ENCODE measurements at regions not wholly inside any gene's neighbourhood (a gene's known extent, or its start where the extent isn't known, plus 50 kb on each side); places are given as distances from the start of the nearest gene placed in this dataset.

DNA sequence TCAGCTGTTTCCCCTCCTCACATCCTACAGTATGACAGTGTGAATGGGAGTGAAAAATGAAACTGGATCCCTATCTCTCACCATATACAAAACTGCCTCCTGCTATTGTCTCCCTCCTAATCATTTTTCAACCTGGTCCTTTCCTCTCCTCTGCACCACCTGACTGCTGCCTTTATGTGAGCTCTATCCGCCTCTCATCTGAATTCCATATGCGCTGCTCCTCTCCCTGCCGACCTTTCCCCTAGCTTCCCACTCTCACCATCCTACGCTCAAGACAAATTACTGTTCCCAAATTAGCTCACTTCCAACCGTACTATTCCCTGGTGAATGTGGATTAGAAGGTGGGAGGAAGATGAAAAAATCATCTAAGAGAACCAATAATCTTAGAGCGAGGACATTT, 148.4 kb upstream of the FBXL4 start:
- Histone ChIP-seq H3K4me3 (ENCODE audit: extremely low read depth in 1 of 4, insufficient read depth in 2 of 4, low read depth in 3 of 4, low read length in 4 of 4) (no peak overlapping the region), H3K27me3 (replicated peaks in 1 of 4; ENCODE audit: control insufficient read depth in 3 of 4, extremely low read depth in 1 of 4, insufficient read depth in 3 of 4, low read length in 3 of 4) (no peaks in the 10 kb centered on the region), H3K79me2 (ENCODE audit: control insufficient read depth in 1 of 2, insufficient read depth in 2 of 2, low read length in 2 of 2) (no peaks in the 10 kb centered on the region), H3K27ac (ENCODE audit: low read depth, low read length) (no peak overlapping the region), H3K23ac (ENCODE audit: insufficient read length) (no peak overlapping the region), H3K4me2 (ENCODE audit: insufficient read depth in 1 of 2, low read depth in 2 of 2, low read length in 2 of 2) (no peak overlapping the region), H3K14ac (ENCODE audit: insufficient read length) (no peak overlapping the region), H2BK12ac (ENCODE audit: low read depth, low read length) (no peak overlapping the region), H3K9ac (replicated peaks in 1 of 4; ENCODE audit: extremely low read depth in 1 of 4, low read depth in 3 of 4, low read length in 3 of 4) (no peak overlapping the region), H3K9me3 (ENCODE audit: insufficient read depth in 2 of 2, low read depth in 1 of 2, low read length in 1 of 2) (no peaks in the 10 kb centered on the region), H4K91ac (replicated peaks; ENCODE audit: insufficient read length, low read length) (no peak overlapping the region), H4K20me1 (replicated peaks in 1 of 2; ENCODE audit: control insufficient read depth in 1 of 2, insufficient read depth in 2 of 2, low read length in 2 of 2) (no peaks in the 10 kb centered on the region), H3K18ac (ENCODE audit: extremely low read depth, low read length) (no peak overlapping the region), H2AFZ (ENCODE audit: low read length) (no peak overlapping the region), H4K5ac (ENCODE audit: insufficient read length, low read depth, low read length) (no peak overlapping the region), H2BK20ac (ENCODE audit: low read length) (no peak overlapping the region), H3K79me1 (ENCODE audit: low read depth, low read length) (no peaks in the 10 kb centered on the region), H2BK120ac (replicated peaks; ENCODE audit: low read depth, low read length) (no peak overlapping the region), H3K4ac (replicated peaks; ENCODE audit: insufficient read length, low read depth, low read length) (no peak overlapping the region), H2BK15ac (ENCODE audit: low read length) (no peak overlapping the region), H3K4me1 (replicated peaks in 1 of 4; ENCODE audit: control insufficient read depth in 3 of 4, insufficient read depth in 4 of 4, low read length in 3 of 4) (no peaks in the 10 kb centered on the region), H3K56ac (replicated peaks; ENCODE audit: insufficient read length, low read depth, low read length) (no peak overlapping the region), H4K8ac (ENCODE audit: extremely low read depth, insufficient read depth, low read length) (no peak overlapping the region), H2BK5ac (ENCODE audit: low read depth, low read length) (no peak overlapping the region), H2AK5ac (ENCODE audit: low read depth, low read length) (no peak overlapping the region), H3K36me3 (ENCODE audit: control insufficient read depth in 2 of 4, insufficient read depth in 4 of 4, low read length in 3 of 4) (no peaks in the 10 kb centered on the region), H3K23me2 (ENCODE audit: low read depth, low read length) (no peaks in the 10 kb centered on the region; the same call in 1 of the 2 replicates)
- no peak for DNase-seq (ENCODE audit: low read depth in 1 of 2, low spot score in 2 of 2)
- FAIRE-seq = no peak
- WGBS, 2 experiments (ENCODE audit: extremely low coverage in 1 of 2, insufficient coverage in 1 of 2, insufficient read length in 1 of 2, insufficient replicate concordance in 2 of 2, low coverage in 1 of 2, low lambda C conversion rate in 2 of 2, missing lambda C conversion rate in 1 of 2) = 84% methylated on average over 6 of the region's 6 CpGs; no CpG with 5 or more reads in 1 of the 2 experiments
- ChIA-PET CTCF (ENCODE audit: partially characterized antibody) (interaction anchor here (1.0 to 1.8 kb wide), 7 partner anchors 10 to 146 kb away, joined by 3 to 8 read pairs (median 4); no protein-coding TSS in a partner anchor), POLR2A (ENCODE audit: partially characterized antibody) (no interaction called here)
- TF ChIP-seq GABPA (IDR thresholded peaks at IDR 0.05; ENCODE audit: borderline replicate concordance, insufficient read depth, low read length) (no peak), CTBP2 (IDR thresholded peaks at IDR 0.05; ENCODE audit: borderline replicate concordance, insufficient read depth, insufficient read length, low read length) (no peak), ZNF274 (IDR thresholded peaks at IDR 0.05; ENCODE audit: borderline replicate concordance, extremely low read depth, low read length) (no peak), CHD2 (IDR thresholded peaks at IDR 0.05; ENCODE audit: low read length) (no peak), JUN (IDR thresholded peaks at IDR 0.05; ENCODE audit: low read depth, low read length) (no peak), SIN3A (conservative IDR thresholded peaks at IDR 0.05 in 1 of 2, IDR thresholded peaks at IDR 0.05 in 1 of 2; ENCODE audit: low read depth in 1 of 2, low read length in 2 of 2) (no peak), TCF12 (IDR thresholded peaks at IDR 0.05; ENCODE audit: low read depth, low read length) (no peak), CHD1 (IDR thresholded peaks at IDR 0.05; ENCODE audit: low read depth, low read length) (no peak), KDM1A (IDR thresholded peaks at IDR 0.05; ENCODE audit: borderline replicate concordance, low read length) (no peak), KDM5A (IDR thresholded peaks at IDR 0.05; ENCODE audit: low read length) (no peak), CBX8 (IDR thresholded peaks at IDR 0.05; ENCODE audit: borderline replicate concordance, low read depth, low read length) (no peak), PHF8 (conservative IDR thresholded peaks at IDR 0.05; ENCODE audit: low read depth, low read length) (no peak)
- TF ChIP-seq, protein P1, sequence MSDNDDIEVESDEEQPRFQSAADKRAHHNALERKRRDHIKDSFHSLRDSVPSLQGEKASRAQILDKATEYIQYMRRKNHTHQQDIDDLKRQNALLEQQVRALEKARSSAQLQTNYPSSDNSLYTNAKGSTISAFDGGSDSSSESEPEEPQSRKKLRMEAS (IDR thresholded peaks at IDR 0.05) = no peak
